GM12878 (cell line): ENCODE measurements at regions not wholly inside any gene's neighbourhood (a gene's known extent, or its start where the extent isn't known, plus 50 kb on each side); places are given as distances from the start of the nearest gene placed in this dataset.
A peak's percentile ranks its signal among the peaks of the same experiment; 100 is the strongest.

Experiments used
- ASH2L ChIP-seq: fragments of 300-600, 200-600 bp; sonication (generic); IDR thresholded peaks from 2 replicates; pipeline ENCODE4 v1.6.1; 2017; ENCODE audit warnings: low read depth, mild to moderate bottlenecking, borderline replicate concordance
- ATF3 ChIP-seq: IDR thresholded peaks from 2 replicates; pipeline ENCODE4 v1.6.1; 2011; ENCODE audit warnings: low read depth, mild to moderate bottlenecking, low read length, moderate library complexity, borderline replicate concordance; ENCODE audit errors: extremely low read depth
- BHLHE40 ChIP-seq, 2 experiments: fragments of 450-650 bp in 1 of 2; IDR thresholded peaks; 2 replicates each; pipeline ENCODE4 v1.6.1; 2011 to 2017; ENCODE audit warnings: low read depth in 2 of 2, borderline replicate concordance in 1 of 2, improper control_type of control experiment in 1 of 2, low read length in 1 of 2, mild to moderate bottlenecking in 1 of 2
- CBX3 ChIP-seq: fragments of 200-600 bp; sonication (generic); IDR thresholded peaks from 2 replicates; pipeline ENCODE4 v1.6.1; 2016; ENCODE audit warnings: low read depth, borderline replicate concordance
- CUX1 ChIP-seq: IDR thresholded peaks from 2 replicates; pipeline ENCODE4 v1.6.1; 2012; ENCODE audit warnings: improper control_type of control experiment, low read depth, low read length; ENCODE audit not compliant: insufficient replicate concordance
- ETV6 ChIP-seq, 2 experiments: fragments of 450-650 bp in 1 of 2; IDR thresholded peaks in 1 of 2; conservative IDR thresholded peaks in 1 of 2; 2 replicates each; pipeline ENCODE4 v1.6.1; 2014; ENCODE audit warnings: antibody characterized with exemption in 1 of 2, borderline replicate concordance in 1 of 2, low read depth in 1 of 2, mild to moderate bottlenecking in 1 of 2, moderate library complexity in 1 of 2
- HCFC1 ChIP-seq: fragments of 150-350 bp; IDR thresholded peaks from 2 replicates; pipeline ENCODE4 v1.6.1; 2014; ENCODE audit warnings: low read length
- IKZF1 ChIP-seq: fragments of 450-650 bp; conservative IDR thresholded peaks from 2 replicates; pipeline ENCODE4 v1.6.1; 2017; ENCODE audit warnings: antibody characterized with exemption, mild to moderate bottlenecking
- MLLT1 ChIP-seq: fragments of 450-650 bp; IDR thresholded peaks from 2 replicates; pipeline ENCODE4 v1.6.1; 2016; ENCODE audit warnings: mild to moderate bottlenecking
- NFIC ChIP-seq: IDR thresholded peaks from 2 replicates; pipeline ENCODE4 v1.6.1; 2012; ENCODE audit warnings: low read depth, mild to moderate bottlenecking, inconsistent platforms, low read length, moderate library complexity
- NRF1 ChIP-seq: conservative IDR thresholded peaks from 2 replicates; pipeline ENCODE4 v1.6.1; 2011; ENCODE audit warnings: mild to moderate bottlenecking, low read depth, low read length, improper control_type of control experiment
- POLR2A ChIP-seq: IDR thresholded peaks from 2 replicates; pipeline ENCODE4 v1.6.1; 2011; ENCODE audit warnings: low read depth, mild to moderate bottlenecking, low read length
- POLR2AphosphoS5 ChIP-seq: IDR thresholded peaks from 2 replicates; pipeline ENCODE4 v1.6.1; 2011; ENCODE audit warnings: mild to moderate bottlenecking, low read length, inconsistent platforms
- RAD51 ChIP-seq: fragments of 450-650 bp; IDR thresholded peaks from 2 replicates; pipeline ENCODE4 v1.6.1; 2016; ENCODE audit warnings: moderate library complexity, mild to moderate bottlenecking, inconsistent platforms
- RCOR1 ChIP-seq: conservative IDR thresholded peaks from 2 replicates; pipeline ENCODE4 v1.6.1; 2012; ENCODE audit warnings: low read depth, low read length, improper control_type of control experiment
- SMAD1 ChIP-seq: fragments of 450-650 bp; IDR thresholded peaks from 2 replicates; pipeline ENCODE4 v1.6.1; 2018; ENCODE audit warnings: mild to moderate bottlenecking, low read depth; ENCODE audit not compliant: partially characterized antibody
- SMAD5 ChIP-seq: IDR thresholded peaks from 2 replicates; pipeline ENCODE4 v1.6.1; 2016; ENCODE audit warnings: antibody characterized with exemption, low read depth
- SMARCA5 ChIP-seq: fragments of 450-650 bp; IDR thresholded peaks from 2 replicates; pipeline ENCODE4 v1.6.1; 2017; ENCODE audit warnings: mild to moderate bottlenecking
- YBX1 ChIP-seq: fragments of 450-650 bp; IDR thresholded peaks from 2 replicates; pipeline ENCODE4 v1.6.1; 2016; ENCODE audit warnings: antibody characterized with exemption
- TF ChIP-seq, protein P1 (sequence below): fragments of 450-650 bp; IDR thresholded peaks from 2 replicates; pipeline ENCODE4 v1.6.1; 2017; ENCODE audit warnings: borderline replicate concordance
- TF ChIP-seq, protein P2 (sequence below): fragments of 450-650 bp; IDR thresholded peaks from 2 replicates; pipeline ENCODE4 v1.6.1; 2016; ENCODE audit warnings: mild to moderate bottlenecking
- TF ChIP-seq, protein P3 (sequence below): fragments of 450-650 bp; IDR thresholded peaks from 2 replicates; pipeline ENCODE4 v1.6.1; 2014; ENCODE audit warnings: mild to moderate bottlenecking

DNA sequence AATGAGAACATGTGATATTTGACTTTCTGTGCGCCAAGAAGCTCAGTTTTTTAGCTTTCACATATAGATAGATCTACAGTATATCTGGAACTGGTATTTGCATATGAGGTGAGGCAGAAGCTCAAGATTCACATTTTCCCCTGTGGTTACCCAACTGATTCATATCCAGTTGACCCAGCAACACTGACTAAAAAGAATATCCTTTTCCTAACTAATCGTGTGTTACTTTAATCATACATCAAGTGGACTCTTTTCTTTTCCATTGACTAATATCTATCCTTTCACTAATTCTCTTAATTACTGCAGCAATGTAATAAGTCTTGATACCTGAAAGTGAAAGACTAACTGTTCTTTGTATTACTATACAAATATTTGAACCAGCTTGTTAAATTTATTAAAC is 236.1 kb downstream of the AEBP2 start (continued):
- no peak for TF ChIP-seq MLLT1
- TF ChIP-seq YBX1: no peak
- TF ChIP-seq POLR2A: no peak
- TF ChIP-seq CUX1: no peak
- no peak for TF ChIP-seq SMAD5
- TF ChIP-seq BHLHE40 (IDR thresholded peaks at IDR 0.05; ENCODE audit: borderline replicate concordance in 1 of 2, low read depth in 2 of 2, low read length in 1 of 2): peak in 1 of 2 experiments; percentile 15; a peak in 1 of 4 replicates
- TF ChIP-seq SMARCA5: no peak
- TF ChIP-seq HCFC1: no peak
- TF ChIP-seq ASH2L: no peak
- TF ChIP-seq, protein P1, sequence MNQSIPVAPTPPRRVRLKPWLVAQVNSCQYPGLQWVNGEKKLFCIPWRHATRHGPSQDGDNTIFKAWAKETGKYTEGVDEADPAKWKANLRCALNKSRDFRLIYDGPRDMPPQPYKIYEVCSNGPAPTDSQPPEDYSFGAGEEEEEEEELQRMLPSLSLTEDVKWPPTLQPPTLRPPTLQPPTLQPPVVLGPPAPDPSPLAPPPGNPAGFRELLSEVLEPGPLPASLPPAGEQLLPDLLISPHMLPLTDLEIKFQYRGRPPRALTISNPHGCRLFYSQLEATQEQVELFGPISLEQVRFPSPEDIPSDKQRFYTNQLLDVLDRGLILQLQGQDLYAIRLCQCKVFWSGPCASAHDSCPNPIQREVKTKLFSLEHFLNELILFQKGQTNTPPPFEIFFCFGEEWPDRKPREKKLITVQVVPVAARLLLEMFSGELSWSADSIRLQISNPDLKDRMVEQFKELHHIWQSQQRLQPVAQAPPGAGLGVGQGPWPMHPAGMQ: no peak
- TF ChIP-seq IKZF1: peak; percentile 53
- TF ChIP-seq, protein P2, sequence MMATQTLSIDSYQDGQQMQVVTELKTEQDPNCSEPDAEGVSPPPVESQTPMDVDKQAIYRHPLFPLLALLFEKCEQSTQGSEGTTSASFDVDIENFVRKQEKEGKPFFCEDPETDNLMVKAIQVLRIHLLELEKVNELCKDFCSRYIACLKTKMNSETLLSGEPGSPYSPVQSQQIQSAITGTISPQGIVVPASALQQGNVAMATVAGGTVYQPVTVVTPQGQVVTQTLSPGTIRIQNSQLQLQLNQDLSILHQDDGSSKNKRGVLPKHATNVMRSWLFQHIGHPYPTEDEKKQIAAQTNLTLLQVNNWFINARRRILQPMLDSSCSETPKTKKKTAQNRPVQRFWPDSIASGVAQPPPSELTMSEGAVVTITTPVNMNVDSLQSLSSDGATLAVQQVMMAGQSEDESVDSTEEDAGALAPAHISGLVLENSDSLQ: no peak
- TF ChIP-seq RAD51: no peak
- TF ChIP-seq SMAD1: no peak
- TF ChIP-seq, protein P3, sequence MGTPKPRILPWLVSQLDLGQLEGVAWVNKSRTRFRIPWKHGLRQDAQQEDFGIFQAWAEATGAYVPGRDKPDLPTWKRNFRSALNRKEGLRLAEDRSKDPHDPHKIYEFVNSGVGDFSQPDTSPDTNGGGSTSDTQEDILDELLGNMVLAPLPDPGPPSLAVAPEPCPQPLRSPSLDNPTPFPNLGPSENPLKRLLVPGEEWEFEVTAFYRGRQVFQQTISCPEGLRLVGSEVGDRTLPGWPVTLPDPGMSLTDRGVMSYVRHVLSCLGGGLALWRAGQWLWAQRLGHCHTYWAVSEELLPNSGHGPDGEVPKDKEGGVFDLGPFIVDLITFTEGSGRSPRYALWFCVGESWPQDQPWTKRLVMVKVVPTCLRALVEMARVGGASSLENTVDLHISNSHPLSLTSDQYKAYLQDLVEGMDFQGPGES: no peak
- TF ChIP-seq POLR2AphosphoS5: no peak
- no peak for TF ChIP-seq CBX3
- TF ChIP-seq ATF3: no peak
- no peak for TF ChIP-seq RCOR1
- no peak for TF ChIP-seq ETV6 (conservative IDR thresholded peaks at IDR 0.05 in 1 of 2, IDR thresholded peaks at IDR 0.05 in 1 of 2; ENCODE audit: borderline replicate concordance in 1 of 2, low read depth in 1 of 2)
- 0 out of 2 replicates have a peak, but pooled peaks have one; percentile 32 for TF ChIP-seq NFIC
- TF ChIP-seq NRF1: no peak
